GM19463 (cell line): ENCODE measurements at regions not wholly inside any gene's neighbourhood (a gene's known extent, or its start where the extent isn't known, plus 50 kb on each side); places are given as distances from the start of the nearest gene placed in this dataset.

Experiments used
- ATAC-seq: cut with Tn5 transposase; IDR thresholded peaks from one replicate; pipeline ENCODE4 v1.9.1; 2021; ENCODE audit warnings: mild to moderate bottlenecking, moderate library complexity; ENCODE audit not compliant: unreplicated experiment

DNA sequence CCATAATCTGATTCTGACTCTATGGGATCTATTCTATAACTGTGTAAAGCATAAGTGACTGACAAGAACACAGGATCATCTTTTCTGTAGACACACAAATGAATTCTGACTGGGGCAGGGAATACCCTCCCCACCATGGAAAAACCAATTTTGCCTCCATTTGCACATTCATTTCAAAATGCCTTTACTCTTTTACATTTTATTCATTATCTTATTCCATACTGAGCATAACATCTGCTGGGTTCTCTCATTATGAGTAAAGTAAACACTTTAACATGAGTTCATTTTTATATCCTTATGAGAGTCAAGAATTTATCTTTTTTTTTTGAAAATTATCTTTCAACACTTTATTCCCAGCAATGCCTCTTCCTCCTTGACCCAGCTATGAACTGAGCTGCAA lies 163.5 kb downstream of the RNF152 start:
- no peak for ATAC-seq

DNA sequence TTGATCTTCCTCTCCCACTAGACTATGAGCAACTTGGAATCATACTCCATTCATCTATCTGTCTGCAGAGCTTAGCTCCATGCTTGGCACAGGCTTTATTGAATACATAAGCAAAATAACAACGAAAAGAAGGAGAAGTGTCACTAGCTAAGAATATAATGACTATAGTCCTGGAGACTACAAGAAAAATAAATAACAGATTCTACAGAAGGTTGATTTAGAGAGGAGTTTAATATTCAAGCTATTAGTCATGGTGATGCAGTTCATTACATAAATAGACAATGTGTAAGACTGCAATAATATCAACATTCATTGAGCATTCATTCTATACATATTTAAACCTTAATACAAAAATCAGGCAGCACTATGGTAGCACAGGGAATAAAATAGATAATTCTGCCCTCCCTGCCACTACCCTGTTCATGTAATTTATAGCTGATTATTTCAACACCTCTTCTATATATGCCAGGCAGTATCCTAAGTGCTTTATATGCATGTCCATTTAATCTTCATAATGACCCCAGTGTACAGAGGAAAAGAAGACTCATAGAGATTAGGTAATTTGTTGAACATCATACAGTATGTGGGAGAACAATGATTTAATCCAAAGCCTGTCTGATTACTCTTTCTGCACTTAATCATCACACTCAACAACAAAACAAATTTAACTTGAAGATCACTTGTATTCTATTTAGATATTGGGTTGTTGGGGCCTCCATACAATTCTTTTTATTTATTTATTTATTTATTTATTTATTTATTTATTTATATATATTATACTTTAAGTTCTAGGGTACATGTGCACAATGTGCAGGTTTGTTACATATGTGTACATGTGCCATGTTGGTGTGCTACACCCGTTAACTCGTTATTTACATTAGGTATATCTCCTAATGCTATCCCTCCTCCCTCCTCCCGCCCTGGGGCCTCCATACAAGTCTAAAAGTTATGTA lies 165.3 kb downstream of the RNF152 start:
- ATAC-seq = no peak

DNA sequence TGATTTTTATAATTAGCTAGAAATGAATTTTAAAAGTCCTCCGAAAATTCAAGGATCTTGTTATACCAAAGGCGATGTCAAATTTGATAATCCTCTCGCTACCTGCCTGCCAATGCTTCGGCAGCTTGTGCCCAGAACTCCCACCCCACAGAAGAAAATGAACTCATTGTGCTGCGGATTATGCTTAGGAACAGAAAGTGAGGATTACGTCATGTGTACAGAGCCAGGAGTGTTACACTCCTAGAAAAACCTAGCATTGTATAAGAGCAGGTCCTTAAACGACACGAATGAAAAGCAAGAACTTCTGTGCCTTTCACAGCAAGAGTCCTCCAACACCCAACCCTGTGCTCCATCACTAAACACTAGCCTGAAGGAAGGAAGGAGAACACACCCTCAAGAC lies 168.3 kb downstream of the RNF152 start:
- ATAC-seq = no peak

DNA sequence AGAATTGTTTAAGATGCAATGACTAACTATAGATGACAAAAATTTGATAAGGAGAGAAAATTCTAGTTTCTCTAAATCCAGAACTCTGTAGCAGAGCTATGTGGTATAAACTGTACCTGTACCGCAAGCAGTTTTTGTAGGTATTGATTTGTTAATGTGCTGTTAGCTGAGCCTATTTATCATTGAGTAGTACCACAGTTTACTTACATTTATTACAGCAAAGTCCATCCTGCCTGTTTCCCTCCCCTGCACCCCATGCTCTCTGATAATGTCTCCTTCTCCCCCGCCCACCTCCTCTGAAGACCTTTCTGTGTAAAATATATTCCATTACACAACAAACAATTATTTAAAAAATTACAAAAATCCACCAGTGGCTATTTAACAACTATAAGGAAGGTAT lies 170.6 kb downstream of the RNF152 start:
- ATAC-seq = no peak

DNA sequence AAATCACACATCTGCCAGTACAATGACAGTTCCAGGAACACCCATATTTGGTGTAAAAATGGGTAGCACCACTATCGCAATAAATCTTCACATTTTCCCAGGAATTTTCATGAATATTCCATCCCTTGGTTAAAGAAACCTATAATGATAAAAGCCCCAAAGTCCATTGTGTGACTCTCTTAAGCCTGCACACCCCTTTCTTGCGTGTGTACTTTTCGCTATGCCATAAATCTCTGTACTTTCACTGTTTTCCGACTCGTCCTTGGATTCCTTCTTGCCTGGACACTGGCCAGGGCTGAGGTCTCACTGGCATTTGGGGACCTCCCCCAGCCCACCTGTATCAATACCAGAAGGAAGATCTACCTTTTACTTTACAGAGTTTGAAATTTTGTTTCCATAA lies 172.3 kb downstream of the RNF152 start:
- ATAC-seq = no peak

DNA sequence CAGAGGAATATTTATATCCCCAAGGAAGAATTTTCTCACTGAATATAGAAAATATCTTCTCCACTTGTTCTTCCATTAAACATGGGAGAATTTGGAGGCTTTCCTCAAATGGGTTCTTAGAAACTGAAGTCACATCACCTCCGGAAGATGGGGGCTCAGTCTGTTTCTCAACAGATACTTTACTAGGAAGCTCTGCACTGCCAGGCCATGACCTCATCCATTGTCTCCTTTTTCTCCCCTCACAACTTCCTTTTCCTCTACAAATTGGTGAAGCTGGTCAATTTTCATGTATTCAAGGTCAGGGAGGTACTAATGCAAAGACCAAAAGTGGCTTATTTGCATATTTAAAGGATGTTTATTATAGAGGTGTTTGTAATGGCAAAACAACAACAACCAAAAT lies 173.1 kb downstream of the RNF152 start:
- no peak for ATAC-seq

DNA sequence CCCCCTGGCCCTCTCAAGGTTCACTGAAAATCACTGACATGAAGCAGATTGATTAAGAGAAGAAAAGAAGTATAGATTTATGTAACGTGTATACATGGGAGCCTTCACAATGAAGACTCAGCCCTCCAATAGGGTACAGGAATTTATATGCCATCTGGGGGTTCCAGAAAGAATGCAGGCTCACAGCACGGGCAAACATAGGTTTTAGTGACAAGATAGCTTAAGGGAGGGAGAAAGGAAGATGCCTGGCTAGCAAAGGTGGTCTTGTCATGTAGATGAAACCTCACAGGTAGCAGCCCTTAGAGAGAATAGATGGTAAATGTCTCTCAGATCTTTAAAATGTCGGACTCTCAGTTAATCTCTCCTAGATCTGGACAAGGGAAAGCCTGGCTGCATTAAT lies 173.9 kb downstream of the RNF152 start:
- ATAC-seq = no peak

DNA sequence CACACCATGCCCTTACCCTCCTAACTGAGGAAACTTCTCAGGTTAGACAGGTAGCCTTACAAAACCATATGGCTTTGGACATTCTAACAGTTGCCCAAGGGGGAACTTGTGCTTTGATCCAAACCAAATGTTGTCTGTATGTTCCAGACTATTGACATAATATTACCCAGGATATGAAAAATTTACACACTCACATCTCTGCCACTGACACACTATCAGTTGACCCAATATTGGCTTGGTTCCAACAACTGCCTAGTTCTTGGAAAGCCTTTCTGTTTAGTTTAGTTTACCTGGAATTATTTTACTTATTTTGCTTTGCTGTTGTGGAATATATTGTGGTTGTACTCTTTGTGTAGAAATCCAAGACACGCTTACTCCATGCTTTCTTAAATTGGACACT lies 178.4 kb downstream of the RNF152 start:
- no peak for ATAC-seq

DNA sequence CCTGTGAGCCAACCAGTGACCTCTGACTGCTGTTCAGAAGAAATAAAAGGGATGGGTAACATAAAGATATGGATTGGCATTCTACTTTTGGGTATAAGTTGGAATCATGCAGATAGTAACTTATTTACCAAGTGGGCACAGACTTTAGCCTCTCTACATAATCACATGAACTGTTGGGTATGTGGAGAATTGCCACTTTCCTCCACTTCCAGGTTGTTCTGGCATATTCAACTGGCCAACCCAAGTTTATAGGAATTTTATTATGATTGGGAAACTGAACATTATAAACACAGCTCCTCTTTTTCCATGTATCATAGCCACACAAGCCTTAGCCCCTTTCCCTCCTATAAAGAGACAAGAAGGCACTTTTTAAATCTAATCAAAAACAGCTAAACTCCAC lies 179.3 kb downstream of the RNF152 start:
- ATAC-seq = no peak

DNA sequence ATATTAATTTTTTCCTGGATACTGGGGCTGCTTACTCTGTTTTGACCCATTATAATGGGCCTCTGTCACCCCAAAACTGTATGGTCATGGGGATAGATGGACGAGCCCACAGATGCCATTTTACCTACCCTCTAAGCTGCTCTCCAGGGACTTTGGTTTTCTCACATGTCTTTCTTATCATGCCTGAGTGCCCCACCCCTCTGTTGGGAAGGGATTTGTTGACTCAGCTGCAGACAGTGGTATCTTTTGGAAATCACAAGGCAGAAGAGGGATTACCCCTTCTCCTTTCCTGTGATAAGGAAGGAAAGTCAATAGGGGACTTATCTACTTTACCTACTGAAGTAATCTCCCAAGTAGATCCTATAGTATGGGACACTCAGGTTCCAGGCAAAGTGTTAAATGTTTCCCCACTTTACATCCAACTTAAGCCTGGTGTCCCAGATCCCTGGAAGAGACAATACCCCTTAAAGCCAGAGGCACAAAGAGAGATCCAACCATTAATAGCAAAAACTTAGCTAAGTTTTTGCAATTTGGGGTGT lies 182.7 kb downstream of the RNF152 start:
- no peak for ATAC-seq

DNA sequence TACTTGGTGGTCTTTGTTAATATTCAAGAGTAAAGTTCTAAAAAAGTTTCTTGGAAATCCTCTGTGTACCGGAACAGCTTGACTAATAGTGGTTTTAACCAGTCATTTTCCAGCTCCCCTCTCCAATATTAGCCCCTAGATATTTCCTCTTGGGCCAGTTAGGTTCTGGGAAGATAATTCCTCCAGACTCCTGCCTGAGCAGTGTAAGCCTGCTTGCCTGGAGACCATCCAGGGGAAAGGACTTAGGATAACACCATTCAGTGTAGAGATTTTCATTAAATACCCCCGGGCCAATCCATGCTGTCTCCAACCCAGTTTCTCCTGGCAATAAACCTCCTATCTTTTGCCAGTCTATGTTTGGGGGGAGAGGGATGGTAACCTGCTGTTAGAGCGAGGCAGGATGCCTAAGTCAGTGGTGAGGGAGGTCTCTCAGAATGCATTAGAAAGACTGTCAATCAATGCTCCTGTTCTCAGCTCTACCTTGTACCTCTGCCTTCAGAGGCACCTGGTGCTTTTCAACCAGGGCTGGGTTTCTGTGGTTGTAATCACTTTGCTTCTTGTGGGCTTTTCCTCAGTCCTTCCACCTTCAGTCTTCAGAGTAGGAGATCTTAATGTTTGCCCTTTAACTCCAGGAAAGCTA lies 186.4 kb downstream of the RNF152 start:
- no peak for ATAC-seq

DNA sequence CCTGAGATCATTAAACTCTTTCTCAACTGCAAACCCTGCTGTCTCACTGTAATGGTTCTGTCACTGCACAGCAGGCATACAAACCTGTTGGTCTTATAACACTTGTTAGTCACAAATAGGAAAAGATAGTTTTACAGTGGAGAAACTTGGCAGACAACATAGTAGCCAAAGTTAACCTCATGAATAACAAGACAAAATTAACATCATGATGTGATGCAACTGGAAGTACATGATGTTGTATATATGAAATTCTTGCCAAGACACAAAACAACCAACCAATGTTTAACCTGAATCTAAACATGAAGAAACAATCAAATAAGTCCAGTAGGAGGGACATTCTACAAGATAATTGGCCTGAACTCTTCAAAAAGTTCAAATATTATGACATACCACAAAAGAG lies 189.3 kb downstream of the RNF152 start:
- no peak for ATAC-seq

DNA sequence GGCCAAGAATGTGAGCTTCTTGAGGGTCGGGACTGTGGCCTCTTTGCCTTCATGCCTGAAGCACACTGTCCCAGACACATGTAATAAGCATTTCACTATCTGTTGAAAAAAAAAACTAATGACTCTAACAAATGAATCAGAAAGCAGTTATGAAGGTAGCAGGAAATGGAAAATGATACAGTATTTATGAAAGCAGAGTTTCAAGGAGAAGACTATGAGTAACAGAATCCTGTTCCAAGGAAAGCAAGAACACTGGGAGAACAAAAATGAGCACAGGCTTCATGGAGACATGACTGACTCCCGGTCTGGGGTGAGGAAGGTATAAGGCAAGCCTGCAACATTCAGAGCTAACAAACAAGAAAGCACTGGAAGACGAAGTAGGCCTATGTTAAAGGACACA lies 190.8 kb downstream of the RNF152 start:
- no peak for ATAC-seq

DNA sequence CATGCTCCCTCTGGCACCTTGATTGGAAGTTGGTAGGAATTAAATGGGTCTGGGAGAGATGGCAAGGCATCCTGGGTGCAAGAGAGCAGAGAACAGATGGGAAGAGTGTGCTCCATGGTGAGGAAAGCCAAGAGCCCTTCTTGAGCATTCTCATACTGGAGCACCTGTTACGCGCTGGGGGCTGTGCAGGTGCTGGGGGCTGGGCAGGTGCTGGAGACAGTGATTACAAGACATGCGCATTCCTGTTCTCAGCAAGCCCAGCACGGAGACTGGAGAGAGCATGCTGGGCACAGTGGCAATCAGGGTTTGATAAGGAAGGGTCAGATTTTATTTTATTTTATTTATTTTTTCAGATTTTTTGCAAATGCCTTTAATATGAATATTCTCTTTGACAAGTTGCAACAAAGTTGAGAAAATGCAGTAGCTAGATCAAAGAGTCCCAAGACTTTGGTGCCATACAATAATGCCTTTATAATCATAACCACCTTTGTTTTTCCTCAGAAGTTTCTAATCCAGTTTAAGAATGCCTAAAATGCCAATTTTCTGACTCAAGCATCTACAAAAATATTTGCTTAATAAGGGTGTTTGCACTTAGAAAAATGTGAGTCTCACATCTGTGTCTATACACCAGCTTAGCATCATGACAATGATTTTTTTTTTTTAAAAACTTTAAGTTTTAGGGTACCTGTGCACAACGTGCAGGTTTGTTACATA lies 193.3 kb downstream of the RNF152 start:
- no peak for ATAC-seq

DNA sequence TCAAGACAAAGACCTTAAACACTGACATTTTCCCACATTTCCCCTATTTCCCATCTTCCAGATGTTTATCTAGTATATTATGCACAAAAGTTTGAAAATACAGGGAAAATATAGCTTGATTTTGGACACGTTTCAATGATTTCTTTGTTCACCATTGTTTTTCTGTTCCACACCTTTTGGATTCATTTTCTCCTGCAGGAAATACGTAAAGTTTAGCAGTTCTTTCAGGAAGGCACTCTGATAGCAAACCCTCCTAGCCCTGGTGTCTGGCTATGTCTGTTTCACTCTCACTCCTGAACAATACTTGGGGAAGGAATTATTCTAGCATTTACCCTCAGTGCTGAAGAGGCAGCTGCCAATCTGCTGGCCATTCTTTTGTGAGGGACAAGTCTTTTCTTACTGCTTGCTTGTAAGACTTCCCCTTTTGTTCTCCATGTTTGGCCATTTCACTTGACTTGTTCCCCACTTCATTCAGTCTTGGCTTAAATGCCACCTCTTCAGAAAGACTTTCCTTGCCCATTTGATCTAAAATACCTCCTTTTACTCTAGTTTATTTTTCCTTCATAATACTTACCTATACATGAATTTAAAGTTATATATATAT lies 195.4 kb downstream of the RNF152 start:
- no peak for ATAC-seq

DNA sequence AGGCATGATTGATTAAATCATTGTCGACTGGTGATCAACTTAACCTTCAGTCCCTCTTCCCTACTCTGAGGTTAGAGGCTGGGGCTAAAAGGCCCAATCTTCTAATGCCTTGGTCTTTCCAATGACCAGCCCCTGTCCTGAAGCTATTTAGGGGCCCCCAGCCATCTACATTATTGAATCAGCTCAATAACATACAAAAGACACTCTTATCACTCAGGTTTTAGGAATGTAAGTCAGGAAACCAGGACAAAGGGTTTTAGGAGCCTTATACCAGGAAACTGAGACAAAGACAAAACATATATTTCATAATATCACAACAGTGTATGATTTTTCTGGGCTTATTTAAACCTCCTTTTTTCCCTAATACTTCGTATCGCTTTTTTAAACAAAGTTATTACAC lies 198.6 kb downstream of the RNF152 start:
- ATAC-seq = no peak

DNA sequence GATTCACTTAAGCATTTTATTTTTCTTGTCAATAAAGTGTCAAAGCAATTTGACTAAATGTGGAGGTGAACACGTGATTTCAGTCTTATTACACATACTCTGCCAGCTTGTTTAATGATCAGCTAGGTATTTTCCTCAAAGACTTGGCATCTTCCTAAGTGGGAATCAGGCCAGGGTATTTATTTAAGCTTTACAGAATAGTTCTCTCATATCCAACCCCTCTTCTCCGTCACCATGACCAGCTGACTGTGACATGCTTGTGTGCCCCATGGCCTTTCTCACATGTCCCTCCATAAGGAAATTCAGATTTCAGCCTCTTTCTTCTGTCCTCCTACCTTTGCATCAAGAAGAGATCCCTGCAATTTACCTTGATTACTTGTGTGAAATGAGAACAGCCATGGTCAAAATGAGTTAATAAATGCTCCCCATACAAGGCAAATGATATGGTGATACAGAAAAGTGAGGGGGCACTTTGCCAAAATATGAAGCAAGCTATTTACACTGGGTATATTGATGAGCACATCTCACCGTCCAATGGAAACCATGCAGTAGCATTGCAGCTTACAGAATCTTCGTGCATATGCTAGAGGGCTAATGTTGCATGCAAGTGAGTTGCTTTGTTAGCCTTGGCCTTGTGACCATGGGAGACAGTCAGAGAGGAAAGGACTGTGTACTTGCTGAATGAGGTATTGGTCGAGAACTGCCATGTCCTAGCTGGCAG lies 202.2 kb downstream of the RNF152 start:
- ATAC-seq = no peak

DNA sequence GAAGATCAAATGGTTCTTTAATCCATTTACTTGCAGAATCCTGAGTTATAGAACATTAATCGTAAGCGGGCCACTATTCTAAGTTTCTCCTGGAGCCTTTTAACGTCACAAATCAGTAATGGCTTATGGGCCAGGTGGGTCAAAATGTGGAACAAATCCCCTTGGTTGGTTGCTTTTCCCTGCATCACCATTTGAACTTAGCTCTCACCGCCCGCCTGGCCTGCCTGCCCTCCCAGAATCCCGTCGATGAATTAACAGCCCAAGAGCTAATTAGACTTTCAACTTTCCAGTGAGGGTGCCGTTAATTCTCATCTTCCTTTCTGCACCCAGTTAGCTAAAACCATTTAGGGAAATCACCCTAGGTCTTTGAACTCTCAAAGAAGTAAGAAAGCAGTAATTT lies 205.5 kb downstream of the RNF152 start:
- ATAC-seq = no peak

DNA sequence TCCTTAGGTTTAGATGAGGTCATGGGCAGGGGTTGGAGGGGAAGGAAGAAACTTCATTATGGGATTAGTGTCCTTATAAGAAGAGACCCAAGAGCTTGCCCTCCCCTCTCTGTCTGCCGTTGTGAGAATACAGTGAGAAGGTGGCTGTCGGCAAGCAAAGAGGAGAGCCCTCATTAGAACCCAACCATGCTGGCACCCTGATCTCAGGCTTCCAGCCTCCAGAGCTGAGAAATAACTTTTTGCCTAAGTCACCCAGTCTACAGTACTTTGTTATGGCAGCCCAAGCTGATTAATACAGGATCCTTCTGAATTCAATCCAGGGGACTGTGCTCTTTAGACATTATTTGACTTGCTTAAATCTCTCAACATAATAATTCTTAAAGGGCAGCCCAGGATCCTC lies 209.0 kb downstream of the RNF152 start:
- no peak for ATAC-seq

DNA sequence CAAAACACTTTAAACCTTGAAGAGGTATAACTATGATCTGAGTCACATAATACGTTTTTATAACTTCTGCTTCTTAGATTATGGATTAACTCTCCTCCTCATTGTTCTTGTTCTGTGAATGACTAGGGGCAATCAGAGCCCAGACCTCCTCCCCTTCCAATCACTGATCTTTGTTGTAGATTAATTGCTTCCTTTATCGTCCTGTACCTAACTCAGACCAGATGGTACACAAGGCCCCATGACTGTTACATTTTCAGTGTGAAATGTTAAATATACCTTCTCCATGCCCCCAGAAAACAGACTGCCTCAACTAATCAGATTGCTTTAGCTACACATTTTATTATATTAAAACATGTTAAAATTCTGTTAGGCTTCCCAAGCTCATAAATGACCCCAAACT lies 211.7 kb downstream of the RNF152 start:
- no peak for ATAC-seq

DNA sequence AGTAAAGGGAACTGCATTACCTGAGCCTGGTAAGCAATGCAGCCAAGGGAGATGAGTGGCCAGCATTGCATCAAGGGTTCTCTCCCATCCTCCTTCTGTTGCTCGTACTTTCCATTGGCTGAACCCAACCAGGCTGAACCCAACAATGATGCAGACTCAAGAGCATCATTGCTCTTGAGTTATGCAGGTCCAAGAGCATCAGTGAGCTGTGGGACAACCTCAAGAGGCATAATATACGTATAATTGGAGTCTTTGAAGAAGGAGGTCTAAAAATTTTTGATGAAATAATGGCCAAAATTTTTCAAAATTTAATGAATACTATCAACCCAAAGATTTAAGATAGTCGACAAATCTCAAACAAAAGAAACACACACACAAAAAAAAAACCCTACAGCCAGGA lies 213.0 kb downstream of the RNF152 start:
- no peak for ATAC-seq
